Endothelial cell of umbilical vein (primary cell): ENCODE measurements at regions not wholly inside any gene's neighbourhood (a gene's known extent, or its start where the extent isn't known, plus 50 kb on each side); places are given as distances from the start of the nearest gene placed in this dataset.

ENCODE experiments used
- BruUV-seq: library from RNA; stranded (reverse); fragments of 400-500 nt; replicated peaks from 2 replicates; lab custom pipeline; 2021; lab: Mats Ljungman, UMichigan
- CTCF ChIA-PET: fragments of 300-600, 350-600 bp; sonication (Branson Sonifier 250); formaldehyde crosslinking; loops from one replicate; lab custom pipeline; 2021; ENCODE audit warnings: antibody characterized with exemption, inconsistent platforms; lab: Charles Lee
- POLR2A ChIA-PET: fragments of 300-600, 350-600 bp; sonication (Branson Sonifier 250); formaldehyde crosslinking; loops from one replicate; lab custom pipeline; 2021; ENCODE audit warnings: antibody characterized with exemption, inconsistent platforms; lab: Charles Lee
- DNase-seq: peaks from one replicate; pipeline ENCODE4 v3.0.0-alpha.2; 2011; ENCODE audit warnings: low read depth, low spot score
- FAIRE-seq: peaks from 2 replicates; lab custom pipeline; 2011; peaks lifted over from hg19 to GRCh38; lab: Jason Lieb, UNC
- H2AFZ ChIP-seq: 2 replicates; pipeline ENCODE4 v1.6.0; 2012; ENCODE audit warnings: low read depth, low read length, control low read depth, inconsistent platforms
- H3K27ac ChIP-seq: 2 replicates; pipeline ENCODE4 v1.5.1; 2011; ENCODE audit warnings: low read depth, mild to moderate bottlenecking, control low read depth, low read length, moderate library complexity; ENCODE audit not compliant: insufficient read depth
- H3K27me3 ChIP-seq, 2 experiments: 2 replicates each; pipeline versions ENCODE4 v1.6.0 to v1.6.1; 2011; ENCODE audit warnings: low read length in 2 of 2, mixed read lengths in 1 of 2; ENCODE audit not compliant: control insufficient read depth in 2 of 2, insufficient read depth in 2 of 2
- H3K36me3 ChIP-seq, 2 experiments: 2 replicates in 1 of 2; 3 replicates in 1 of 2; pipeline ENCODE4 v1.5.1; 2011; ENCODE audit warnings: low read length in 2 of 2, mild to moderate bottlenecking in 1 of 2, moderate library complexity in 1 of 2; ENCODE audit not compliant: control insufficient read depth in 2 of 2, insufficient read depth in 2 of 2; ENCODE audit errors: extremely low read depth in 1 of 2
- H3K4me1 ChIP-seq: 3 replicates; pipeline ENCODE4 v1.5.1; 2011; ENCODE audit warnings: mild to moderate bottlenecking, low read length; ENCODE audit not compliant: control insufficient read depth, insufficient read depth; ENCODE audit errors: extremely low read depth
- H3K4me2 ChIP-seq: 2 replicates; pipeline ENCODE4 v1.6.1; 2011; ENCODE audit warnings: low read length, control low read depth, mixed read lengths; ENCODE audit not compliant: insufficient read depth
- H3K4me3 ChIP-seq, 3 experiments: fragments of 200-600 bp in 1 of 3; sonication (generic), shearing (Covaris generic) in 1 of 3; replicated peaks in 1 of 3; 2 replicates each; pipeline ENCODE4 v1.5.1; 2011 to 2016; ENCODE audit warnings: control low read depth in 3 of 3, low read length in 3 of 3, mild to moderate bottlenecking in 2 of 3, inconsistent platforms in 1 of 3, low read depth in 1 of 3, moderate library complexity in 1 of 3; ENCODE audit not compliant: insufficient read depth in 1 of 3
- H3K79me2 ChIP-seq: 2 replicates; pipeline ENCODE4 v1.6.0; 2012; ENCODE audit warnings: low read length, inconsistent platforms; ENCODE audit not compliant: control insufficient read depth, insufficient read depth
- H3K9ac ChIP-seq: replicated peaks from 2 replicates; pipeline ENCODE3; 2011; ENCODE audit warnings: low read length, control low read depth; ENCODE audit not compliant: insufficient read depth; ENCODE audit errors: extremely low read depth
- H3K9me1 ChIP-seq: replicated peaks from 3 replicates; pipeline ENCODE4 v1.6.0; 2011; ENCODE audit warnings: mild to moderate bottlenecking, low read length; ENCODE audit not compliant: control insufficient read depth, insufficient read depth; ENCODE audit errors: extremely low read depth
- H3K9me3 ChIP-seq: replicated peaks from 2 replicates; pipeline ENCODE4 v1.5.1; 2012; ENCODE audit warnings: low read length, inconsistent platforms; ENCODE audit not compliant: control insufficient read depth, insufficient read depth
- H4K20me1 ChIP-seq: replicated peaks from 2 replicates; pipeline ENCODE3; 2011; ENCODE audit warnings: mild to moderate bottlenecking, low read length; ENCODE audit not compliant: control insufficient read depth, insufficient read depth; ENCODE audit errors: extremely low read depth
- EZH2 ChIP-seq: IDR thresholded peaks from 2 replicates; pipeline ENCODE4 v1.6.1; 2012; ENCODE audit warnings: borderline replicate concordance, low read depth, mild to moderate bottlenecking, moderate library complexity, low read length, inconsistent platforms; ENCODE audit not compliant: severe bottlenecking
- FOS ChIP-seq: IDR thresholded peaks from 2 replicates; pipeline ENCODE4 v1.6.1; 2011; ENCODE audit warnings: mild to moderate bottlenecking, low read length, moderate library complexity, borderline replicate concordance; ENCODE audit not compliant: insufficient read depth
- GATA2 ChIP-seq: IDR thresholded peaks from 2 replicates; pipeline ENCODE4 v1.7.0; 2011; ENCODE audit warnings: low read depth, mild to moderate bottlenecking, moderate library complexity, mixed read lengths, low read length; ENCODE audit not compliant: insufficient read length, insufficient read depth
- JUN ChIP-seq: IDR thresholded peaks from 2 replicates; pipeline ENCODE4 v1.6.1; 2011; ENCODE audit warnings: borderline replicate concordance, low read depth; ENCODE audit not compliant: insufficient read length, insufficient read depth
- MYC ChIP-seq: IDR thresholded peaks from one replicate; pipeline ENCODE4 v1.6.1; 2011; ENCODE audit warnings: mild to moderate bottlenecking, low read depth, low read length
- POLR2A ChIP-seq: IDR thresholded peaks from 2 replicates; pipeline ENCODE4 v1.6.1; 2012; ENCODE audit warnings: low read depth, mild to moderate bottlenecking, control low read depth, low read length
- POLR2AphosphoS5 ChIP-seq: IDR thresholded peaks from 2 replicates; pipeline ENCODE4 v1.6.1; 2012; ENCODE audit warnings: low read depth, mild to moderate bottlenecking, control low read depth, low read length, moderate library complexity; ENCODE audit not compliant: insufficient read depth
- dilution Hi-C: fragments of 300-500 bp; cut with MboI; formaldehyde crosslinking; loops from one replicate; pipeline ENCODE4 v1.15.0; 2019; ENCODE audit warnings: low sequenced_read_pairs; ENCODE audit not compliant: extremely low pct_ligation_motif_present
- intact Hi-C: fragments of 100-400 bp; cut with micrococcal nuclease; formaldehyde crosslinking; loops from one replicate; pipeline ENCODE4 v1.10.0; 2022
- TF ChIP-seq, protein P1 (sequence below), 2 donors: IDR thresholded peaks; 1 replicate in 1 of 2; 2 replicates in 1 of 2; pipeline ENCODE4 v1.5.1; 2011; ENCODE audit warnings: low read length in 2 of 2, mild to moderate bottlenecking in 2 of 2, moderate library complexity in 2 of 2, control low read depth in 1 of 2, inconsistent platforms in 1 of 2, low read depth in 1 of 2; ENCODE audit not compliant: insufficient read depth in 1 of 2; ENCODE audit errors: extremely low read depth in 1 of 2
- TF ChIP-seq, protein P2 (sequence below): IDR thresholded peaks from 2 replicates; pipeline ENCODE4 v1.6.1; 2011; ENCODE audit not compliant: insufficient read depth, insufficient read length

- Histone ChIP-seq H3K4me3 (no peak overlapping the region), H3K36me3 (no peaks in the 10 kb centered on the region), H3K9ac (no peak overlapping the region), H3K4me2 (no peak overlapping the region), H3K9me3 (no peaks in the 10 kb centered on the region), H2AFZ (no peak overlapping the region), H3K27me3 (no peaks in the 10 kb centered on the region), H4K20me1 (no peaks in the 10 kb centered on the region), H3K79me2 (no peaks in the 10 kb centered on the region), H3K27ac (no peak overlapping the region), H3K4me1 (no peaks in the 10 kb centered on the region), H3K9me1 (no peaks in the 10 kb centered on the region)
- BruUV-seq, result no TSS peak
- POLR2A ChIA-PET, result no interaction called here
- dilution Hi-C loops (no loop called here), intact Hi-C loops (no loop called here)
- DNase-seq (no peak), FAIRE-seq (no peak)
- TF ChIP-seq GATA2, result no peak
- TF ChIP-seq EZH2, result no peak
- no peak for TF ChIP-seq JUN
- CTCF ChIA-PET, result no interaction called here
Measured at GRCh38 chr9:82675605-82676004, 387.3 kb downstream of the RASEF start.

DNA sequence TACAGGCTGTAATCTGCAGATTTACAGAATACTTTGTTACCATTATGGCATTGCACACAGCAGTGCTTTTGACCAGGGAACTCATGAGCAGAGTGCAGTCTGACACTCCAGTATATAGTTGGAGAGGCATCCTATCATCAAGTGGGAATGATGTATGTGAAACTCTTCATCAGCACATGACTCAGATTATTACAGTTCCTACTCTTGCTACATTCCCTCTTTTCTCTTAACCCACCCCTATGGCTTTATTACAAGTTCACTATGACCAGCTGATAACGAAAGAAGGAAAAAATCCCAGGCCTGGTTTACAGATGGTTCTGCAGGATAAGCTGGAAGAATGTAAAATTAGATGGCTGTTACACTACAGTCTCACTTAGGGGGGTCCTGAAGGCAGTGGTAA, 385.9 kb downstream of the RASEF start:
- no TSS peak for BruUV-seq

More for the DNA sequence above, 385.9 kb downstream of the RASEF start:
- dilution Hi-C loops, result no loop called here
- CTCF ChIA-PET, result no interaction called here
- H3K79me2 ChIP-seq, result no peaks in the 10 kb centered on the region
- H4K20me1 ChIP-seq, result no peaks in the 10 kb centered on the region
- H3K27ac ChIP-seq, result no peak overlapping the region
- no peak overlapping the region for H3K4me2 ChIP-seq
- no peaks in the 10 kb centered on the region for H3K9me3 ChIP-seq
- POLR2A ChIA-PET, result no interaction called here
- TF ChIP-seq MYC (no peak), FOS (no peak), POLR2A (no peak), POLR2AphosphoS5 (no peak), JUN (no peak), EZH2 (no peak), GATA2 (no peak)
- TF ChIP-seq, protein P1, sequence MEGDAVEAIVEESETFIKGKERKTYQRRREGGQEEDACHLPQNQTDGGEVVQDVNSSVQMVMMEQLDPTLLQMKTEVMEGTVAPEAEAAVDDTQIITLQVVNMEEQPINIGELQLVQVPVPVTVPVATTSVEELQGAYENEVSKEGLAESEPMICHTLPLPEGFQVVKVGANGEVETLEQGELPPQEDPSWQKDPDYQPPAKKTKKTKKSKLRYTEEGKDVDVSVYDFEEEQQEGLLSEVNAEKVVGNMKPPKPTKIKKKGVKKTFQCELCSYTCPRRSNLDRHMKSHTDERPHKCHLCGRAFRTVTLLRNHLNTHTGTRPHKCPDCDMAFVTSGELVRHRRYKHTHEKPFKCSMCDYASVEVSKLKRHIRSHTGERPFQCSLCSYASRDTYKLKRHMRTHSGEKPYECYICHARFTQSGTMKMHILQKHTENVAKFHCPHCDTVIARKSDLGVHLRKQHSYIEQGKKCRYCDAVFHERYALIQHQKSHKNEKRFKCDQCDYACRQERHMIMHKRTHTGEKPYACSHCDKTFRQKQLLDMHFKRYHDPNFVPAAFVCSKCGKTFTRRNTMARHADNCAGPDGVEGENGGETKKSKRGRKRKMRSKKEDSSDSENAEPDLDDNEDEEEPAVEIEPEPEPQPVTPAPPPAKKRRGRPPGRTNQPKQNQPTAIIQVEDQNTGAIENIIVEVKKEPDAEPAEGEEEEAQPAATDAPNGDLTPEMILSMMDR (IDR thresholded peaks at IDR 0.05; ENCODE audit: extremely low read depth in 1 of 2, insufficient read depth in 1 of 2, low read depth in 1 of 2, low read length in 2 of 2), result no peak
- TF ChIP-seq, protein P2, sequence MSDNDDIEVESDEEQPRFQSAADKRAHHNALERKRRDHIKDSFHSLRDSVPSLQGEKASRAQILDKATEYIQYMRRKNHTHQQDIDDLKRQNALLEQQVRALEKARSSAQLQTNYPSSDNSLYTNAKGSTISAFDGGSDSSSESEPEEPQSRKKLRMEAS, result no peak
- no peak overlapping the region for H2AFZ ChIP-seq
- H3K4me1 ChIP-seq, result no peaks in the 10 kb centered on the region
- H3K36me3 ChIP-seq, result no peaks in the 10 kb centered on the region
- no peak for FAIRE-seq
- no peak for DNase-seq
- H3K27me3 ChIP-seq, result no peaks in the 10 kb centered on the region
- H3K4me3 ChIP-seq, result no peak overlapping the region
- no peak overlapping the region for H3K9ac ChIP-seq
- no peaks in the 10 kb centered on the region for H3K9me1 ChIP-seq
- intact Hi-C loops, result no loop called here
